H1 (cell line): ENCODE measurements at regions not wholly inside any gene's neighbourhood (a gene's known extent, or its start where the extent isn't known, plus 50 kb on each side); places are given as distances from the start of the nearest gene placed in this dataset.

Experiments used
- BACH1 ChIP-seq: IDR thresholded peaks from 2 replicates; pipeline ENCODE4 v1.6.1; 2012; ENCODE audit warnings: low read length, improper control_type of control experiment
- FOSL1 ChIP-seq: IDR thresholded peaks from 2 replicates; pipeline ENCODE4 v1.6.1; 2011; ENCODE audit warnings: mild to moderate bottlenecking, low read depth, low read length, moderate library complexity; ENCODE audit not compliant: insufficient read depth
- GABPA ChIP-seq: IDR thresholded peaks from 2 replicates; pipeline ENCODE4 v1.6.1; 2011; ENCODE audit warnings: mild to moderate bottlenecking, low read length, moderate library complexity, borderline replicate concordance; ENCODE audit not compliant: insufficient read depth
- KDM1A ChIP-seq: fragments of 200-600, 300-600 bp; sonication (generic); IDR thresholded peaks from 2 replicates; pipeline ENCODE4 v1.7.1; 2016; ENCODE audit warnings: mild to moderate bottlenecking, low read length, borderline replicate concordance
- NANOG ChIP-seq: IDR thresholded peaks from 2 replicates; pipeline ENCODE4 v1.6.1; 2011; ENCODE audit warnings: low read length, low read depth, mild to moderate bottlenecking, inconsistent platforms; ENCODE audit not compliant: insufficient read depth, poor library complexity, severe bottlenecking
- RNF2 ChIP-seq: fragments of 200-900, 300-1000 bp; sonication (generic); IDR thresholded peaks from 2 replicates; pipeline ENCODE4 v1.7.1; 2016; ENCODE audit warnings: borderline replicate concordance, low read depth, mild to moderate bottlenecking, antibody characterized with exemption, low read length; ENCODE audit not compliant: poor library complexity, severe bottlenecking; ENCODE audit errors: missing control alignments
- SP1 ChIP-seq: IDR thresholded peaks from 2 replicates; pipeline ENCODE4 v1.6.1; 2011; ENCODE audit warnings: low read depth, low read length
- TF ChIP-seq, protein P1 (sequence below): IDR thresholded peaks from 2 replicates; pipeline ENCODE4 v1.6.1; 2012; ENCODE audit warnings: low read length, inconsistent platforms

DNA sequence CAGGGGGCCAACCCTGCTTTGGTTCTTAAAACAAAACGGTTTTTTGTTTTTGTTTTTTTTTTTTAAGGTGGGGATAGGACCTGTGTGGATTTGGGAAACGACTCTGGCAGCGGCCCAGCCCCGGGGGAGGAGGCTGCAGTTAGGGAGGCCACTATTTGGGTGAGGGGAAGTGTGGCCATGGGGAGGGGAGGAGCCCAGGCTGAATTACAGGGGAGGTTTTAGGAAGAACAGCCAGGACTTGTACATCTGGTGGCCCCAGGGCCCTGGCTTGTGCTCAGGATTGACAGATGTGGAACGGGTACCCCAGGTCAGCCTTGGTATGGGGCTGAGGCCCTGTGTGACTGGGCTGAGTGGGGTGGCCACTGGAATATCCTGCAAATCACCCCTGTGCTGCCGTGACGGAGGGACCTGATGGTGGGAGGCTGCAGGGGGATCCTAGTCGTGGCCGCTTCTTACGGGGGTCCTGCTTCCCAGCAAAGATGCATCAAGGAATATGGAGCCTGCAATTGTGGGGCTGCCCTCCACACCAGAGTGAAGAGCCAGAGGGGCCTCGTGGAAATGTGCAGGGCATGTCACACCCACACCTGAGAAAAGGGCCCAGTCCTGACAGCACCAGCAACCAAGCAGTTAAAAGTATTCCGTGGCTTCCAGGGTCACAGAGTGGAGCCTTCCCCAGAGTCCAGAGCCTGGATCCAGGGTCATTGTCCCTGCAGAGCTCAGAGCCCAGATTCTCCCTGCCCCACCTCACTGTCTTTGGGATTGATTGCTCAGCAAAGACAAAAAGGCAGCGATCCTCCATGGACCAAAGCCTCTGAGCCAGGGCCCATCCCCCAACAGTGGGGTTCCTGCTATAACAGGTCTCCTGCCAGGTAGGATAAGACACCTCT, 55.2 kb upstream of the WNT7B start (continued):
- TF ChIP-seq FOSL1 (no peak), SP1 (no peak), BACH1 (no peak), GABPA (no peak), KDM1A (no peak; the same call in 1 of the 2 replicates), RNF2 (no peak), NANOG (no peak)
- TF ChIP-seq, protein P1, sequence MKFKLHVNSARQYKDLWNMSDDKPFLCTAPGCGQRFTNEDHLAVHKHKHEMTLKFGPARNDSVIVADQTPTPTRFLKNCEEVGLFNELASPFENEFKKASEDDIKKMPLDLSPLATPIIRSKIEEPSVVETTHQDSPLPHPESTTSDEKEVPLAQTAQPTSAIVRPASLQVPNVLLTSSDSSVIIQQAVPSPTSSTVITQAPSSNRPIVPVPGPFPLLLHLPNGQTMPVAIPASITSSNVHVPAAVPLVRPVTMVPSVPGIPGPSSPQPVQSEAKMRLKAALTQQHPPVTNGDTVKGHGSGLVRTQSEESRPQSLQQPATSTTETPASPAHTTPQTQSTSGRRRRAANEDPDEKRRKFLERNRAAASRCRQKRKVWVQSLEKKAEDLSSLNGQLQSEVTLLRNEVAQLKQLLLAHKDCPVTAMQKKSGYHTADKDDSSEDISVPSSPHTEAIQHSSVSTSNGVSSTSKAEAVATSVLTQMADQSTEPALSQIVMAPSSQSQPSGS: no peak
